ENCODE measurements at regions not wholly inside any gene's neighbourhood (a gene's known extent, or its start where the extent isn't known, plus 50 kb on each side); places are given as distances from the start of the nearest gene placed in this dataset.
"Not testable (repeated sequence)": the region's sequence is repeated elsewhere in the genome, so short reads cannot be mapped to it uniquely, and the experiment has no call there.

GRCh38 chr2:57368190-57368589 lies 678.4 kb upstream of the VRK2 start:
- no peak for DNase-seq

GRCh38 chr2:57370882-57371585 lies 675.6 kb upstream of the VRK2 start:
- DNase-seq = no peak

- no peak for DNase-seq
These were observed 674.2 kb upstream of the VRK2 start for GRCh38 chr2:57372237-57372984.

GRCh38 chr2:57373530-57373929 lies 673.1 kb upstream of the VRK2 start:
- DNase-seq = no peak

- no peak for DNase-seq
These were observed 669.6 kb upstream of the VRK2 start for GRCh38 chr2:57376985-57377384.

GRCh38 chr2:57386305-57386704 lies 660.3 kb upstream of the VRK2 start:
- DNase-seq = no peak

- no peak for DNase-seq
These were observed 650.1 kb upstream of the VRK2 start for GRCh38 chr2:57396355-57397098.

- no peak for DNase-seq
These were observed 648.9 kb upstream of the VRK2 start for GRCh38 chr2:57397550-57398360.

- DNase-seq = no peak
These were observed 647.5 kb upstream of the VRK2 start for GRCh38 chr2:57399057-57399456.

GRCh38 chr2:57402096-57402495 lies 644.5 kb upstream of the VRK2 start:
- no peak for DNase-seq

GRCh38 chr2:57402755-57403154 lies 643.9 kb upstream of the VRK2 start:
- DNase-seq = no peak

GRCh38 chr2:57407772-57408201 lies 638.8 kb upstream of the VRK2 start:
- DNase-seq = no peak

GRCh38 chr2:57408587-57408986 lies 638.0 kb upstream of the VRK2 start:
- DNase-seq = no peak

GRCh38 chr2:57417007-57417406 lies 629.6 kb upstream of the VRK2 start:
- no peak for DNase-seq

GRCh38 chr2:57418859-57419346 lies 627.7 kb upstream of the VRK2 start:
- DNase-seq = not testable (repeated sequence)

- DNase-seq = no peak
These were observed 616.8 kb upstream of the VRK2 start for GRCh38 chr2:57429831-57430230.

GRCh38 chr2:57432528-57432927 lies 614.1 kb upstream of the VRK2 start:
- no peak for DNase-seq

GRCh38 chr2:57434441-57434840 lies 612.2 kb upstream of the VRK2 start:
- no peak for DNase-seq

GRCh38 chr2:57434972-57435371 lies 611.6 kb upstream of the VRK2 start:
- DNase-seq = no peak

GRCh38 chr2:57437077-57437476 lies 609.5 kb upstream of the VRK2 start:
- no peak for DNase-seq

- DNase-seq = no peak
These were observed 606.2 kb upstream of the VRK2 start for GRCh38 chr2:57440437-57440836.

GRCh38 chr2:57443086-57443485 lies 603.5 kb upstream of the VRK2 start:
- no peak for DNase-seq

Data from activated gamma-delta T cell (primary cell).